WTC11 (cell line): ENCODE measurements at regions not wholly inside any gene's neighbourhood (a gene's known extent, or its start where the extent isn't known, plus 50 kb on each side); places are given as distances from the start of the nearest gene placed in this dataset.

Source experiments
- ATAC-seq: fragments of 200-7000 bp; cut with Tn5 transposase; 2 replicates; pipeline ENCODE4 v1.10.0; 2021; ENCODE audit warnings: mild to moderate bottlenecking, moderate library complexity
- CTCF ChIA-PET: fragments of 300-600 bp; sonication (Branson Sonifier 250); formaldehyde crosslinking; loops from one replicate; lab custom pipeline; 2021; ENCODE audit warnings: antibody characterized with exemption; lab: Charles Lee
- POLR2A ChIA-PET: fragments of 350-600 bp; sonication (Branson Sonifier 250); formaldehyde crosslinking; loops from one replicate; lab custom pipeline; 2021; ENCODE audit warnings: antibody characterized with exemption; lab: Charles Lee
- DNase-seq: peaks from one replicate; pipeline ENCODE4 v3.0.0; 2021; ENCODE audit warnings: low spot score
- H3K27ac Mint-ChIP-seq: 2 replicates; pipeline ENCODE4 v1.8.0; 2021; ENCODE audit warnings: mixed read lengths
- H3K27me3 Mint-ChIP-seq: 2 replicates; pipeline ENCODE4 v1.8.0; 2021; ENCODE audit warnings: low read depth, mild to moderate bottlenecking, moderate library complexity, mixed read lengths
- H3K36me3 Mint-ChIP-seq: 2 replicates; pipeline ENCODE4 v1.8.0; 2021; ENCODE audit warnings: mixed read lengths
- H3K4me1 Mint-ChIP-seq: 2 replicates; pipeline ENCODE4 v1.8.0; 2022; ENCODE audit warnings: mixed read lengths
- H3K4me3 Mint-ChIP-seq: 2 replicates; pipeline ENCODE4 v1.8.0; 2021; ENCODE audit warnings: mild to moderate bottlenecking, moderate library complexity, mixed read lengths
- H3K9me3 Mint-ChIP-seq: 2 replicates; pipeline ENCODE4 v1.8.0; 2021; ENCODE audit warnings: mixed read lengths
- CTCF ChIP-seq: fragments of 200-600 bp; IDR thresholded peaks from 2 replicates; pipeline ENCODE4 v1.8.0; 2022; ENCODE audit warnings: antibody characterized with exemption
- E2F5 ChIP-seq: sonication (generic); formaldehyde crosslinking; IDR thresholded peaks from 2 replicates; pipeline ENCODE4 v1.8.1; 2022; ENCODE audit warnings: mild to moderate bottlenecking, moderate library complexity, missing genetic modification reagents
- ETV6 ChIP-seq: sonication (generic); formaldehyde crosslinking; IDR thresholded peaks from 2 replicates; pipeline ENCODE4 v1.8.1; 2022; ENCODE audit warnings: mild to moderate bottlenecking, missing genetic modification reagents
- FOXP4 ChIP-seq: sonication (generic); formaldehyde crosslinking; IDR thresholded peaks from 2 replicates; pipeline ENCODE4 v1.8.0; 2022; ENCODE audit warnings: mild to moderate bottlenecking, missing genetic modification reagents
- HMGA2 ChIP-seq: fragments of 250-450 bp; sonication (Bioruptor Pico); IDR thresholded peaks from 2 replicates; pipeline ENCODE4 v1.4.0; 2021; ENCODE audit warnings: mild to moderate bottlenecking, moderate library complexity
- IRF1 ChIP-seq: sonication (generic); formaldehyde crosslinking; IDR thresholded peaks from 2 replicates; pipeline ENCODE4 v1.8.0; 2023; ENCODE audit warnings: missing genetic modification reagents
- IRF2 ChIP-seq: sonication (generic); formaldehyde crosslinking; IDR thresholded peaks from 2 replicates; pipeline ENCODE4 v1.8.0; 2022; ENCODE audit warnings: low read depth, missing genetic modification reagents, borderline replicate concordance
- MAX ChIP-seq: sonication (generic); formaldehyde crosslinking; IDR thresholded peaks from 2 replicates; pipeline ENCODE4 v1.8.0; 2022; ENCODE audit warnings: mild to moderate bottlenecking, missing genetic modification reagents
- MLX ChIP-seq: sonication (generic); formaldehyde crosslinking; IDR thresholded peaks from 2 replicates; pipeline ENCODE4 v1.8.1; 2023; ENCODE audit warnings: mild to moderate bottlenecking, missing genetic modification reagents, moderate library complexity
- MXD4 ChIP-seq: fragments of 250-450 bp; sonication (Bioruptor Pico); IDR thresholded peaks from 2 replicates; pipeline ENCODE4 v1.8.0; 2021; ENCODE audit warnings: mild to moderate bottlenecking, moderate library complexity, borderline replicate concordance
- NFATC4 ChIP-seq: fragments of 250-450 bp; sonication (Bioruptor Pico); IDR thresholded peaks from 2 replicates; pipeline ENCODE4 v1.9.0; 2021; ENCODE audit warnings: mild to moderate bottlenecking
- NR2C2 ChIP-seq: sonication (generic); formaldehyde crosslinking; IDR thresholded peaks from 2 replicates; pipeline ENCODE4 v1.8.0; 2022; ENCODE audit warnings: mild to moderate bottlenecking, missing genetic modification reagents
- NR3C1 ChIP-seq: sonication (generic); formaldehyde crosslinking; conservative IDR thresholded peaks from 2 replicates; pipeline ENCODE4 v1.8.1; 2023; ENCODE audit warnings: low read depth, mild to moderate bottlenecking, missing genetic modification reagents
- STAT6 ChIP-seq: sonication (generic); formaldehyde crosslinking; conservative IDR thresholded peaks from 2 replicates; pipeline ENCODE4 v1.8.1; 2023; ENCODE audit warnings: mild to moderate bottlenecking, low read depth, missing genetic modification reagents, moderate library complexity
- TEAD4 ChIP-seq: sonication (generic); formaldehyde crosslinking; IDR thresholded peaks from 2 replicates; pipeline ENCODE4 v1.8.0; 2022; ENCODE audit warnings: mild to moderate bottlenecking, missing genetic modification reagents
- TP53 ChIP-seq: sonication (generic); formaldehyde crosslinking; IDR thresholded peaks from 2 replicates; pipeline ENCODE4 v1.8.1; 2023; ENCODE audit warnings: mild to moderate bottlenecking, missing genetic modification reagents
- USF2 ChIP-seq: sonication (generic); formaldehyde crosslinking; IDR thresholded peaks from 2 replicates; pipeline ENCODE4 v1.8.1; 2023; ENCODE audit warnings: mild to moderate bottlenecking, missing genetic modification reagents, moderate library complexity
- ZNF138 ChIP-seq: sonication (generic); formaldehyde crosslinking; conservative IDR thresholded peaks from 2 replicates; pipeline ENCODE4 v1.8.1; 2022; ENCODE audit warnings: mild to moderate bottlenecking, moderate library complexity, missing genetic modification reagents
- ZNF396 ChIP-seq: fragments of 250-450 bp; sonication (Bioruptor Pico); IDR thresholded peaks from 2 replicates; pipeline ENCODE4 v1.8.0; 2021; ENCODE audit warnings: mild to moderate bottlenecking, moderate library complexity, borderline replicate concordance
- ZNF671 ChIP-seq: fragments of 250-450 bp; sonication (Bioruptor Pico); IDR thresholded peaks from 2 replicates; pipeline ENCODE4 v1.8.0; 2021; ENCODE audit warnings: mild to moderate bottlenecking

GRCh38 chr11:45062974-45063635 is 83.3 kb upstream of the PRDM11 start:
- peaks cover 7% of the 10 kb centered on the region; the same call in 1 of the 2 replicates for H3K27me3 Mint-ChIP-seq
- DNase-seq: no peak
- CTCF ChIA-PET: interaction anchor here (1.6 to 1.7 kb wide), 2 partner anchors 47 to 127 kb away, joined by 3 to 4 read pairs; no protein-coding TSS in a partner anchor
- no peak overlapping the region for H3K27ac Mint-ChIP-seq
- TF ChIP-seq STAT6 (no peak), FOXP4 (no peak), HMGA2 (CRISPR knock-in tag) (no peak), CTCF (no peak), NR3C1 (no peak), MXD4 (CRISPR knock-in tag) (no peak)
- H3K9me3 Mint-ChIP-seq: peaks cover 32% of the 10 kb centered on the region
- peaks cover 21% of the 10 kb centered on the region for H3K36me3 Mint-ChIP-seq
- POLR2A ChIA-PET: no interaction called here
- no peak overlapping the region for H3K4me3 Mint-ChIP-seq
- H3K4me1 Mint-ChIP-seq: peaks cover 5% of the 10 kb centered on the region; the same call in 1 of the 2 replicates
- ATAC-seq: no peak

- peaks cover 7% of the 10 kb centered on the region; the same call in 1 of the 2 replicates for H3K27me3 Mint-ChIP-seq
- ATAC-seq: no peak
- H3K36me3 Mint-ChIP-seq: peaks cover 21% of the 10 kb centered on the region
- H3K4me1 Mint-ChIP-seq: peaks cover 5% of the 10 kb centered on the region; the same call in 1 of the 2 replicates
- peaks cover 32% of the 10 kb centered on the region for H3K9me3 Mint-ChIP-seq
- POLR2A ChIA-PET: no interaction called here
- TF ChIP-seq IRF1 (CRISPR knock-in tag) (no peak), IRF2 (CRISPR knock-in tag) (no peak), HMGA2 (CRISPR knock-in tag) (no peak), NR2C2 (CRISPR knock-in tag) (no peak), MLX (CRISPR knock-in tag) (no peak)
- CTCF ChIA-PET: interaction anchor here (1.7 kb wide), 1 partner anchor 47 kb away, joined by 3 read pairs; no protein-coding TSS in a partner anchor
- H3K27ac Mint-ChIP-seq: no peak overlapping the region
- H3K4me3 Mint-ChIP-seq: no peak overlapping the region
- no peak for DNase-seq
Measured at GRCh38 chr11:45063669-45064068, 82.8 kb upstream of the PRDM11 start.

- Mint-ChIP-seq H3K9me3 (peaks cover 30% of the 10 kb centered on the region), H3K4me1 (peaks cover 5% of the 10 kb centered on the region; the same call in 1 of the 2 replicates), H3K4me3 (no peak overlapping the region), H3K36me3 (peaks cover 21% of the 10 kb centered on the region), H3K27ac (no peak overlapping the region), H3K27me3 (peaks cover 7% of the 10 kb centered on the region; the same call in 1 of the 2 replicates)
- ATAC-seq (no peak), DNase-seq (no peak)
- CTCF ChIA-PET: interaction anchor here (0.6 to 1.1 kb wide), 2 partner anchors 132 to 157 kb away, joined by 3 read pairs; no protein-coding TSS in a partner anchor
- POLR2A ChIA-PET: interaction anchor here (0.5 kb wide), 1 partner anchor 284 kb away, joined by 4 read pairs; no protein-coding TSS in a partner anchor
- TF ChIP-seq ZNF671: no peak
- no peak for TF ChIP-seq ETV6 (CRISPR knock-in tag)
- TF ChIP-seq NFATC4: no peak
- no peak for TF ChIP-seq E2F5 (CRISPR knock-in tag)
- TF ChIP-seq MLX (CRISPR knock-in tag): no peak
- TF ChIP-seq ZNF138 (CRISPR knock-in tag): no peak
- TF ChIP-seq USF2 (CRISPR knock-in tag): no peak
- TF ChIP-seq ZNF396 (CRISPR knock-in tag): no peak
- no peak for TF ChIP-seq TP53
- TF ChIP-seq TEAD4: no peak
- TF ChIP-seq MAX (CRISPR knock-in tag): no peak
Measured at GRCh38 chr11:45067966-45068365, 78.5 kb upstream of the PRDM11 start.
